ENCODE measurements at regions not wholly inside any gene's neighbourhood (a gene's known extent, or its start where the extent isn't known, plus 50 kb on each side); places are given as distances from the start of the nearest gene placed in this dataset.

- DNase-seq (ENCODE audit: low read depth) = no peak
These were observed 260.6 kb upstream of the ESRRG start for GRCh38 chr1:216983823-216984222.

- DNase-seq (ENCODE audit: low read depth) = no peak
These were observed 238.3 kb upstream of the ESRRG start for GRCh38 chr1:216961516-216961915.

DNA sequence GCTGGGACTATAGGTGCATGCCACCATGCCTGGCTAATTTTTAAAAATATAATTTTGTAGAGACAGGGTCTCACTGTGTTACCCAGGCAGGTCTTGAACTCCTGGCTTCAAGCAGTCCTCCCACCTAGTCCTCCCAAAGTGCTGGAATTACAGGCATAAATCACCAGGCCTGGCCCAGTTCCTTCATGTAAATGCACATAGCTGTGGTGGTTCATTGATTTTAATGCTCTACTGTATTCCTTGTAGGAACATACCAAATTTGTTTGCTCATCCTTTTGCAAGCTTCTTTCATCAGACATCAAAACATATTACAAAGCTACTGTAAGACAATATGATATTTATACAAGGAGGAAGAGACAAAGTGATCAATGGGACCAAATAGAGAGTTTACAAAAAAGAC, 237.5 kb upstream of the ESRRG start:
- DNase-seq (ENCODE audit: low read depth) = no peak

DNA sequence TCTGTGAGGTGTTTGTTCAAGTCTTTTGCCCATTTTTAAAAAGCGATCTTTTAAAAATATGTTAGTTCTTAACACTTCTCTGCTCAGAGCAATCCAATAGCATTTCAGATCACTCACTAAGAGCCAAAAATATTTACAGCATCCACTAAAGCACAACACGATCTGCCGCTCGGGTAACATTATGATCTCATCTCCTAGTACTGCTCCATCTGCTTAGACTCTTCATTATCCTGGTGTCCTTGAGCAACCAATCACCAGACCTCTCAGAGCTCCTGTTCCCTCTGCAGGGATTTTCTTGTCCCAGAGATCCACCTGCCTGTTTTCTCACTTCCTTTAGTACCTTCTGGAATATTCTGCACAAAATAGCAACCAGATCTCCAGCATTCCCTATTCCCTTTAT, 235.3 kb upstream of the ESRRG start:
- no peak for DNase-seq (ENCODE audit: low read depth)

GRCh38 chr1:216953495-216953894, 230.3 kb upstream of the ESRRG start:
- no peak for DNase-seq (ENCODE audit: low read depth)

- DNase-seq (ENCODE audit: low read depth) = no peak
These were observed 229.6 kb upstream of the ESRRG start for GRCh38 chr1:216952864-216953263.

DNA sequence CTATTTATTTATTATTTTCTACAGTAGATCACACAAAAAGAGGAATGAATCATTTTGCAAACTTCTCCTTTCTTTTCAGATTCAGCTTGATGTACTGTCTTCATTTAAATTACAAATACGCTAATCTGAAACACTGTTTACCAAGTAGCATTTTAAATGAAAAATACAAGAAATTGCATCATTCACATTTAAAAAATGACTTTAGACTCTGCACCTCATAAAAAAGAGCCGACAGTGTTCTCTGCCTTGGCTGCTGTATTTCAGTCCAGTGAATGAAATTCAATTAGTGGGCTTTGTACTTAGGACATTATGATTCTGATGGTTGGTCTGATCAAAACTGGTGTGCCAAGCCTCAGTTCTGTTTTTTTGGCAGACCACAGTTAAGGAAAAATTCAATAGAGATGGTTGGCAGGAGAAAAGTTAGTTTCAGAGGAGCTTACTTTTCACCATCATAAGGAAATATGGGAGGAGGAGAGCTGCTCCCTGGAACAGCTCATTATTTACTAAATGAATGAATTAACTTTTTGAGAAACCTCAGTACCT, 222.4 kb upstream of the ESRRG start:
- DNase-seq (ENCODE audit: low read depth) = no peak

- DNase-seq (ENCODE audit: low read depth) = no peak
These were observed 221.8 kb upstream of the ESRRG start for GRCh38 chr1:216944864-216945510.

DNA sequence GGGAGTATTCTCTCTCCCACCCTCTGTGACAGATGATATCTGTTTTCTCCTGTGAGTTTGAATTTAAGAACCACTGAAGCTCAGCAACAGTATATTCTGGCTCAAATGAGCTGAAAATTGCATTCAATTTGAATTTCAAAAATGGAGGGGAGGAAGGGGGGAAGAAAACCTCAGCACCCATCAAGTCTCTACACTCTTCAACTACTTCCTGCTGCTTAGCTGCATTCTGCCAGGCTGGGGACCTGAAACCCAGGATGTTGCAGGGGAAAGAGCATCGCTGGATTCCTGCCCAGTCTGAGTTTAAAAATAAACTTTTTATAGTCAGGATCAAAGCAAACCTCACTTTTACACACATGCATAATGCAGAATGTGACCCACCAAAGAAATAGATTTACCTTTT, 214.3 kb upstream of the ESRRG start:
- no peak for DNase-seq (ENCODE audit: low read depth)

DNA sequence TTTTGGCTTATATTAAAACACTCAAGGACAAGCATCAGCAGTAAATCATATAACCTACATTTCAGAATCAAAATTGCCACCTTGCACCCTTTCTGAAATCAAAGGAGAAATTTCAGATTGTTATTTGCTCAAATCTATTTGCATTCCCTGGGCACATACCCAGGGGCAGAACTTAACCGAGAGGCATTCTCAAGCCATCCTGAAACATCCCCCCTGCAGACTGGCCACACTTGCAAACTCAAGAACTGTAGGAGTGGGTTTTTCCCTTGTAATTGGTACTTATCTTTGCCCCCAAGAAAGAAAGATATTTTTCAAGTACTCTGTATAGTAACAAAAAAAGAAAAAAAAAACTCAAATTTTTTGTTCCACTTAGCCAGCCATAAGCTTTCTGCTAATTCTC, 213.6 kb upstream of the ESRRG start:
- no peak for DNase-seq (ENCODE audit: low read depth)

- no peak for DNase-seq (ENCODE audit: low read depth)
These were observed 212.7 kb upstream of the ESRRG start for GRCh38 chr1:216935901-216936300.

DNA sequence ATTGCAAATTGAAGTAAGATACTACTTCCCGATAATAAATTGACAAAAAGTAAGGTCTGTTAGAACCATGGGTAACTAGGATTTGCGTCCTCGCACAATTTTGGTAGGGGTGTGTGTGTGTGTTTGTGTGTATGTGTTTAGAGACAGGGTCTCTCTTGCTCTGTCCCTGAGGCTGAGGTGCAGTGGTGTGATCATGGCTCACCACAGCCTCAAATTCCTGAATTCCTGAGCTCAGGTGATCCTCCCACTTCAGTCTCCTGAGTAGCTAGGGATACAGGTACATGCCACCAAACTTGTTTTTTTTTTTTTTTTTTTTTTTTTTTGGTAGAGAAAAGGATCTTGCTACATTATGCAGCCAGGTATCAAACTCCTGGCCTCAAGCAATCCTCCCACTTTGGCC, 209.2 kb upstream of the ESRRG start:
- DNase-seq (ENCODE audit: low read depth) = no peak

- DNase-seq (ENCODE audit: low read depth) = no peak
These were observed 206.8 kb upstream of the ESRRG start for GRCh38 chr1:216929870-216930582.

DNA sequence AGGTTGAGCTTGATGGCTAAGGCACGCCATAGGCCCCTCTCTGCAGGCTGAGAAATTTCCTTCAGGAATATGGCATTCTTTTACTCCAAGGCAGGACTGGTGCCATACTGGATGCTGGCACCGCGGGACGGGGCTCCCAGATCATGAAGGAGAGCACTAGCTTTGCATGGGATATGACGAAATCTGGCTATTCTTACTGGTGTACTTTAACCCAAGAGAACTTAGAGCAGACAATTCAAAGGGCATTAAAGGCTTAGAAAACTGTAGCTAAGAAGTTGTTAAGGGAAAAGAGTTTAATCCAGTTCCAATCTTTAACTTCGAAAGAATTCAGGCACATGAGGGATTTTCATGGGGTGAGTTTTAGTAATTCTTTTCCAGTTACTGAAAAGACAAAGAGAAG, 204.4 kb upstream of the ESRRG start:
- no peak for DNase-seq (ENCODE audit: low read depth)

DNA sequence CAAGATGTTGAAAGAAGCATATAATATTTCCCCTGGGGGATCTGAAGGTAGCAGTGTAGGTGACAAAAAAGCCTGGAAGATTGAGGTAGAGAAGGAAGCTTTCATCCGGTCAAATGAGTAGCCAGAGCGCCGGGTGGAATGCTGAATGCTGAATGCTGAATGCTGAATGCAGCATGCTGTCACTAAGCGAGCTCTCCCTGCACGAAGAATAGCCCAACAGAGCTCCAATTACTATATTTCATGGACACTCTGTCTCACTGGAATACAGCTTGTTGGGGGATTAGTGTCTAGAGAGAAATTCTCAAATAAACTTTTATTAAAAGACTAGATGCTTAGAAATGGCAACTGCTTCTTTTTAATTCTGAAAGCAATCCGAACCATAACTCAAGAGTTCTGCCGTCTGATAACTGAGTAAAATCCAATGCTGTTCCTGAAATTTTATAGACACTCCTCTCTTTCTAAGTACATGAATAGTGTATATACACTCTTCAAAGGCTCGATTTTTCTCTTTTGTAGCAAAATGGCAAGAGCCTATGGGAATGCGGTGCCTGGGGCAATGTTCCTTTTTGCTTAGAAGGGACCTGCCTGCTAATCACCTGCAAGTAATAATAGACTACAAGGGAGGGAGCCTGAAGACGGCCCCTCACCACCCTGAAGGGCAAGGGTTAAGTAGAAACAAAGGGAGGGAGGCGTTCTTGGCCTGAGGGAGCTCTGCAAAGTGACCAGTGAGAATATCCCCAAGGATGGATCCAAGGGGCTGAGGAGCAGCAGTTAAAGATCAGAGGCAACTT, 203.7 kb upstream of the ESRRG start:
- DNase-seq (ENCODE audit: low read depth) = no peak

DNA sequence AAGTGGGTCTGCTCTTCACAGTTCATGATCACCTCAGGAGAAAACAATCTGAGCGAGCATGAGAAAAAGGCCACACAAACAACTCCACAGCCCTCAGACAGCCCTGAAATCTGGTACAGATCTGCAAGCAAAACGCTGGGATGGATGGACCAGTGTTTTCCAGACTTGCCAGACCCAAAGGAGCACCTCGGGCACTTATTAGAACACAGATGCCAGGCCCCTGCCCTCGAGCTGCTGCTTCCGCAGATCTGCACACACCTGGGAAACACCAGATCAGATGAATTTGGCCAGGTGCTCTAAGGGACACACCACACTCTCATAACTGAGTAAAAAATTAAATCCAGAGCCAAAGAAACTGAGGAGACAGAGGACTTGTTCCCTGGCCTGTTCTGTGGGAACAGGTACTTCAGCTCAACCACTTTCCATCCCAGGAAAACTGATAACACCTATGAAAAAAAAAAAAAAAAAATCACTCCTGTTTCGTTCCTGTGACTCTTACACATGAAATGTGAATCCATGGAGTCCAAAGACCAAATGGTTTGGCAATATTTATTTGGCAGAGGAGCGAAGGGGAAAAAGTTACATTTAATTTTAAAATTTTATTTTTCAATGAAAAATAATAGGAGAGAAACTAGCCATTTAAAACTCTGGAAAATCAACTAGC, 202.9 kb upstream of the ESRRG start:
- DNase-seq (ENCODE audit: low read depth) = no peak

GRCh38 chr1:216924732-216925131, 201.5 kb upstream of the ESRRG start:
- DNase-seq (ENCODE audit: low read depth) = no peak

DNA sequence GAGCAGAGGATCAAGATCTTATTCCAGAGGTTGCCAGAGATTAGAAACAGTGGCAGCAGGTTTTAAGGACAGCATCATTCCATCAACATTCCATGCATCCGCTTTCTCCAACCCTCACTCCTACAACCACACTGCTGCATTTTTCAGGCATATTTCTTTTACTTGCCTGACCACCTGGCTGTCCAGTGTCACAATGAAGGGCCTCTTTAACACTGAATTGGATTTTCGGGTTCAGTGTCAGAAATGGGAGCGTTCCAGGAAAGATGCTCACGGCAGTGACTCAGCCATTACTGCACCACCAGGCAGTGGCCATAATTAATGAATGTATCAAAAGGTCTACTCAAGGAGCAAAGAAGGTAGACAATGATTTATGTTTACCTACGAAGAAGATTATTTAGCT, 200.4 kb upstream of the ESRRG start:
- no peak for DNase-seq (ENCODE audit: low read depth)

- DNase-seq (ENCODE audit: low read depth) = no peak
These were observed 199.2 kb upstream of the ESRRG start for GRCh38 chr1:216922406-216922805.

DNA sequence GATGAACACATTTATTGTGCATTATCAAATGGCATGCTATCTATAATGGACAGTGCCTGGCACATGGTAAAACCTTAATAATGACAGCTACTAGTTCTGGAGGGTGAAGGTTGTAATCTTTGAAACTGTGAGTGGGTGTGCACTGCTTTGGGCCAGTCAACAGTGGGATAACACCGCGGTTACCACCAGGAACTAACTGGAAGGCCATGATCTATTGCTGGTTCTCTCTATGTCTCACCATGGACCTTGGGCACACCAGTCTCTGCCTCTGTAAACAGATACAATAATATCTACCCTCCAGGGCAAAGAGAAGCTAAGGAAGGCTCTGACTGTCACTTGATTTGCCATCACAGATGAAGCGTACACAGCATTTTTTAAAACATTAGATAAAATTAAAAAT, 198.6 kb upstream of the ESRRG start:
- no peak for DNase-seq (ENCODE audit: low read depth)

- DNase-seq (ENCODE audit: low read depth) = no peak
These were observed 196.1 kb upstream of the ESRRG start for GRCh38 chr1:216919060-216919970.
